Panc1 (cell line): ENCODE measurements at regions not wholly inside any gene's neighbourhood (a gene's known extent, or its start where the extent isn't known, plus 50 kb on each side); places are given as distances from the start of the nearest gene placed in this dataset.

Experiments used
- ATAC-seq: fragments of 200-7000 bp; cut with Tn5 transposase; 2 replicates; pipeline ENCODE4 v1.9.1; 2020; ENCODE audit warnings: mild to moderate bottlenecking, moderate library complexity
- BruUV-seq: library from RNA; stranded (reverse); fragments of 400-500 nt; replicated peaks from 2 replicates; lab custom pipeline; 2021; lab: Mats Ljungman, UMichigan
- CTCF ChIA-PET: fragments of 300-600 bp; sonication (Branson Sonifier 250); formaldehyde crosslinking; loops from one replicate; lab custom pipeline; 2022; ENCODE audit warnings: antibody characterized with exemption; lab: Charles Lee
- POLR2A ChIA-PET: fragments of 300-600 bp; sonication (Branson Sonifier 250); formaldehyde crosslinking; loops from one replicate; lab custom pipeline; 2022; ENCODE audit warnings: antibody characterized with exemption; lab: Charles Lee
- DNase-seq: peaks from one replicate; pipeline ENCODE4 v3.0.0-alpha.2; 2010; ENCODE audit warnings: low read depth, low spot score
- H3K27ac ChIP-seq: 2 replicates; pipeline ENCODE4 v1.5.1; 2011; ENCODE audit warnings: mild to moderate bottlenecking, low read length, inconsistent platforms
- H3K27me3 ChIP-seq: fragments of 200-500 bp; sonication (Bioruptor generic); 2 replicates; pipeline ENCODE4 v1.6.0; 2014; ENCODE audit warnings: low read length, inconsistent platforms; ENCODE audit not compliant: control insufficient read depth, insufficient read depth
- H3K36me3 ChIP-seq: fragments of 200-500 bp; sonication (Bioruptor generic); 2 replicates; pipeline ENCODE4 v1.5.1; 2014; ENCODE audit warnings: inconsistent platforms, mild to moderate bottlenecking, low read length, moderate library complexity; ENCODE audit not compliant: control insufficient read depth, insufficient read depth
- H3K4me1 ChIP-seq: 2 replicates; pipeline ENCODE4 v1.5.1; 2011; ENCODE audit warnings: inconsistent platforms, mild to moderate bottlenecking, low read length, moderate library complexity; ENCODE audit not compliant: control insufficient read depth, insufficient read depth
- H3K4me3 ChIP-seq, 2 experiments: 2 replicates each; pipeline ENCODE4 v1.5.1; 2011 to 2012; ENCODE audit warnings: low read depth in 2 of 2, low read length in 2 of 2, mild to moderate bottlenecking in 2 of 2, inconsistent platforms in 1 of 2, moderate library complexity in 1 of 2
- H3K9me3 ChIP-seq: fragments of 200-500 bp; sonication (Bioruptor generic); 2 replicates; pipeline ENCODE4 v1.5.1; 2014; ENCODE audit warnings: low read depth, mild to moderate bottlenecking, inconsistent platforms, low read length, moderate library complexity; ENCODE audit not compliant: control insufficient read depth, insufficient read depth
- POLR2AphosphoS5 ChIP-seq: IDR thresholded peaks from 2 replicates; pipeline ENCODE4 v1.6.1; 2012; ENCODE audit warnings: mild to moderate bottlenecking, low read depth, low read length, moderate library complexity
- SIN3A ChIP-seq: IDR thresholded peaks from 2 replicates; pipeline ENCODE4 v1.6.1; 2012; ENCODE audit warnings: low read depth, mild to moderate bottlenecking, low read length, moderate library complexity, borderline replicate concordance; ENCODE audit not compliant: insufficient read depth
- TCF7L2 ChIP-seq: IDR thresholded peaks from 2 replicates; pipeline ENCODE4 v1.6.1; 2011; ENCODE audit warnings: mild to moderate bottlenecking, low read depth, low read length, inconsistent platforms
- in situ Hi-C: cut with HindIII; loops from 2 replicates; pipeline ENCODE4 v1.10.0; 2016; ENCODE audit warnings: low sequenced_read_pairs, low pct_unique_long_range_greater_than_20kb
- intact Hi-C: fragments of 100-400 bp; cut with micrococcal nuclease; formaldehyde crosslinking; loops from one replicate; pipeline ENCODE4 v1.10.0; 2022; ENCODE audit not compliant: unreplicated experiment
- TF ChIP-seq, protein P1 (sequence below): fragments of 450-650 bp; IDR thresholded peaks from 2 replicates; pipeline ENCODE4 v1.5.1; 2017; ENCODE audit warnings: mild to moderate bottlenecking
- TF ChIP-seq, protein P2 (sequence below), 2 experiments: IDR thresholded peaks; 2 replicates each; pipeline ENCODE4 v1.6.1; 2011 to 2012; ENCODE audit warnings: low read depth in 2 of 2, control low read depth in 1 of 2, low read length in 1 of 2, mild to moderate bottlenecking in 1 of 2, moderate library complexity in 1 of 2; ENCODE audit not compliant: insufficient read depth in 1 of 2

DNA sequence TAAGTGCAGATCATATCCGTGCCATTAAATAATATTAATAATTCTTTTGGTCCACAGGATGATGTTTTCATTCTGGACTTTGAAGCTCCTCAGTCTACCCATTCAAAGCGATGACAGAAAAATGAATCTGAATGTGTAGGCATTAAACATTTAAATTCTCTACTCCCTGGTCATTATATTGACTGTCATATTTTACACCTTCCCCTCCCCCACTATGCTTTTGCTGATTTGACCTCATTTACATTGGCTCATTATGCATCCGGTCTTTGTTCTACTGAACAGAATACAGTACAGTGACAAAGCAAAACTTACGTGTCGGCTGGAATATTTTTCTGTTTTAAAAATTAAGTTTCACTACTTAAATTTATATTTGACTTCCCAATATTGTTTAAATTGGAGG, 289.7 kb upstream of the TMEM161B start:
- ATAC-seq (no peak), DNase-seq (no peak)
- TF ChIP-seq SIN3A (no peak), TCF7L2 (no peak), POLR2AphosphoS5 (no peak)
- TF ChIP-seq, protein P1, sequence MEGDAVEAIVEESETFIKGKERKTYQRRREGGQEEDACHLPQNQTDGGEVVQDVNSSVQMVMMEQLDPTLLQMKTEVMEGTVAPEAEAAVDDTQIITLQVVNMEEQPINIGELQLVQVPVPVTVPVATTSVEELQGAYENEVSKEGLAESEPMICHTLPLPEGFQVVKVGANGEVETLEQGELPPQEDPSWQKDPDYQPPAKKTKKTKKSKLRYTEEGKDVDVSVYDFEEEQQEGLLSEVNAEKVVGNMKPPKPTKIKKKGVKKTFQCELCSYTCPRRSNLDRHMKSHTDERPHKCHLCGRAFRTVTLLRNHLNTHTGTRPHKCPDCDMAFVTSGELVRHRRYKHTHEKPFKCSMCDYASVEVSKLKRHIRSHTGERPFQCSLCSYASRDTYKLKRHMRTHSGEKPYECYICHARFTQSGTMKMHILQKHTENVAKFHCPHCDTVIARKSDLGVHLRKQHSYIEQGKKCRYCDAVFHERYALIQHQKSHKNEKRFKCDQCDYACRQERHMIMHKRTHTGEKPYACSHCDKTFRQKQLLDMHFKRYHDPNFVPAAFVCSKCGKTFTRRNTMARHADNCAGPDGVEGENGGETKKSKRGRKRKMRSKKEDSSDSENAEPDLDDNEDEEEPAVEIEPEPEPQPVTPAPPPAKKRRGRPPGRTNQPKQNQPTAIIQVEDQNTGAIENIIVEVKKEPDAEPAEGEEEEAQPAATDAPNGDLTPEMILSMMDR, result no peak
- TF ChIP-seq, protein P2, sequence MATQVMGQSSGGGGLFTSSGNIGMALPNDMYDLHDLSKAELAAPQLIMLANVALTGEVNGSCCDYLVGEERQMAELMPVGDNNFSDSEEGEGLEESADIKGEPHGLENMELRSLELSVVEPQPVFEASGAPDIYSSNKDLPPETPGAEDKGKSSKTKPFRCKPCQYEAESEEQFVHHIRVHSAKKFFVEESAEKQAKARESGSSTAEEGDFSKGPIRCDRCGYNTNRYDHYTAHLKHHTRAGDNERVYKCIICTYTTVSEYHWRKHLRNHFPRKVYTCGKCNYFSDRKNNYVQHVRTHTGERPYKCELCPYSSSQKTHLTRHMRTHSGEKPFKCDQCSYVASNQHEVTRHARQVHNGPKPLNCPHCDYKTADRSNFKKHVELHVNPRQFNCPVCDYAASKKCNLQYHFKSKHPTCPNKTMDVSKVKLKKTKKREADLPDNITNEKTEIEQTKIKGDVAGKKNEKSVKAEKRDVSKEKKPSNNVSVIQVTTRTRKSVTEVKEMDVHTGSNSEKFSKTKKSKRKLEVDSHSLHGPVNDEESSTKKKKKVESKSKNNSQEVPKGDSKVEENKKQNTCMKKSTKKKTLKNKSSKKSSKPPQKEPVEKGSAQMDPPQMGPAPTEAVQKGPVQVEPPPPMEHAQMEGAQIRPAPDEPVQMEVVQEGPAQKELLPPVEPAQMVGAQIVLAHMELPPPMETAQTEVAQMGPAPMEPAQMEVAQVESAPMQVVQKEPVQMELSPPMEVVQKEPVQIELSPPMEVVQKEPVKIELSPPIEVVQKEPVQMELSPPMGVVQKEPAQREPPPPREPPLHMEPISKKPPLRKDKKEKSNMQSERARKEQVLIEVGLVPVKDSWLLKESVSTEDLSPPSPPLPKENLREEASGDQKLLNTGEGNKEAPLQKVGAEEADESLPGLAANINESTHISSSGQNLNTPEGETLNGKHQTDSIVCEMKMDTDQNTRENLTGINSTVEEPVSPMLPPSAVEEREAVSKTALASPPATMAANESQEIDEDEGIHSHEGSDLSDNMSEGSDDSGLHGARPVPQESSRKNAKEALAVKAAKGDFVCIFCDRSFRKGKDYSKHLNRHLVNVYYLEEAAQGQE (IDR thresholded peaks at IDR 0.05; ENCODE audit: insufficient read depth in 1 of 2, low read depth in 2 of 2, low read length in 1 of 2), result no peak
- no peaks in the 10 kb centered on the region for H3K4me1 ChIP-seq
- H3K36me3 ChIP-seq, result no peaks in the 10 kb centered on the region
- no peaks in the 10 kb centered on the region for H3K9me3 ChIP-seq
- intact Hi-C loops (no loop called here), in situ Hi-C loops (no loop called here)
- BruUV-seq, result no TSS peak
- ChIA-PET CTCF (no interaction called here), POLR2A (no interaction called here)
- no peak overlapping the region for H3K4me3 ChIP-seq
- no peaks in the 10 kb centered on the region for H3K27me3 ChIP-seq
- H3K27ac ChIP-seq, result no peak overlapping the region

DNA sequence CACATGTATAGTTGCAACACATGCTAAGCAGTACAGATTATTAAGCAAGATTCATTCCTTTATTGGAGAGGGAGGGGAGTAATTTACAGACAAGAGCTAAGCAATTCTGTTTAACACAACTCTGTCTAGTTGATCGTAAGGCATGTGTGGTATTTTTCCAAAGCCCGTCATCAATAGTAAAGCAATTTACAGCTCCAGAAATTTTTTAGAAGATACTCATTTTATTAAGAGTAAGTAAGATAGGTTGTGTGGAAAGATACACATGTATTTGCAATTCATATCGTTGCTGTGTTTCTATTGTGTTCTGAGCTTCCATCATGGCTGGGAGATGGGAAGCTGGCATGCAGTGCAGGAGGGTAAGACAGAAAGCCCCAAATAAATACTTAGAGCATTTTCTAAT, 289.2 kb upstream of the TMEM161B start:
- DNase-seq (no peak), ATAC-seq (no peak)
- H3K27ac ChIP-seq, result no peak overlapping the region
- TF ChIP-seq TCF7L2, result no peak
- TF ChIP-seq, protein P2 (IDR thresholded peaks at IDR 0.05; ENCODE audit: insufficient read depth in 1 of 2, low read depth in 2 of 2, low read length in 1 of 2), result no peak
- no peak for TF ChIP-seq SIN3A
- TF ChIP-seq, protein P1, result no peak
- TF ChIP-seq POLR2AphosphoS5, result no peak
- no peaks in the 10 kb centered on the region for H3K4me1 ChIP-seq
- intact Hi-C loops, result no loop called here
- H3K27me3 ChIP-seq, result no peaks in the 10 kb centered on the region
- H3K4me3 ChIP-seq, result no peak overlapping the region
- ChIA-PET POLR2A (no interaction called here), CTCF (no interaction called here)
- in situ Hi-C loops, result no loop called here
- no TSS peak for BruUV-seq
- H3K9me3 ChIP-seq, result no peaks in the 10 kb centered on the region
- H3K36me3 ChIP-seq, result no peaks in the 10 kb centered on the region
